ENCODE measurements at regions not wholly inside any gene's neighbourhood (a gene's known extent, or its start where the extent isn't known, plus 50 kb on each side); places are given as distances from the start of the nearest gene placed in this dataset.
A peak's percentile ranks its signal among the peaks of the same experiment; 100 is the strongest.

- TF ChIP-seq POLR2AphosphoS5 (IDR thresholded peaks at IDR 0.05; ENCODE audit: low read depth): no peak
- no peak for TF ChIP-seq SPI1 (IDR thresholded peaks at IDR 0.05; ENCODE audit: borderline replicate concordance, low read depth)
- TF ChIP-seq REST (IDR thresholded peaks at IDR 0.05; ENCODE audit: insufficient replicate concordance, low read depth): no peak
- TF ChIP-seq GABPA (IDR thresholded peaks at IDR 0.05; ENCODE audit: low read depth): no peak
- no peak for TF ChIP-seq CTCF (IDR thresholded peaks at IDR 0.05; ENCODE audit: insufficient read depth, low read length)
- Histone ChIP-seq H3K4me3 (replicated peaks; ENCODE audit: insufficient read depth, low read length) (no peak overlapping the region), H3K27me3 (ENCODE audit: insufficient read depth, poor library complexity, severe bottlenecking) (no peaks in the 10 kb centered on the region), H3K27ac (replicated peaks) (no peak overlapping the region)
- DNase-seq (ENCODE audit: low read depth in 1 of 2, low spot score in 1 of 2): no peak
These were observed 129.8 kb downstream of the KCTD12 start for GRCh38 chr13:76756451-76756850.

- Histone ChIP-seq H3K27ac (replicated peaks) (no peak overlapping the region), H3K4me3 (replicated peaks; ENCODE audit: insufficient read depth, low read length) (no peak overlapping the region), H3K27me3 (ENCODE audit: insufficient read depth, poor library complexity, severe bottlenecking) (no peaks in the 10 kb centered on the region)
- no peak for TF ChIP-seq POLR2AphosphoS5 (IDR thresholded peaks at IDR 0.05; ENCODE audit: low read depth)
- TF ChIP-seq CTCF (IDR thresholded peaks at IDR 0.05; ENCODE audit: insufficient read depth, low read length): no peak
- no peak for TF ChIP-seq SPI1 (IDR thresholded peaks at IDR 0.05; ENCODE audit: borderline replicate concordance, low read depth)
- no peak for TF ChIP-seq GABPA (IDR thresholded peaks at IDR 0.05; ENCODE audit: low read depth)
- TF ChIP-seq REST (IDR thresholded peaks at IDR 0.05; ENCODE audit: insufficient replicate concordance, low read depth): no peak
- no peak for DNase-seq (ENCODE audit: low read depth in 1 of 2, low spot score in 1 of 2)
These were observed 131.8 kb downstream of the KCTD12 start for GRCh38 chr13:76754414-76754813.

- Histone ChIP-seq H3K27me3 (ENCODE audit: insufficient read depth, poor library complexity, severe bottlenecking) (no peaks in the 10 kb centered on the region), H3K4me3 (replicated peaks; ENCODE audit: insufficient read depth, low read length) (no peak overlapping the region), H3K27ac (replicated peaks) (peak overlapping the region; percentile 45)
- TF ChIP-seq SPI1 (IDR thresholded peaks at IDR 0.05; ENCODE audit: borderline replicate concordance, low read depth) (no peak), GABPA (IDR thresholded peaks at IDR 0.05; ENCODE audit: low read depth) (no peak)
- no peak for DNase-seq (ENCODE audit: low read depth in 1 of 2, low spot score in 1 of 2)
These were observed 134.9 kb downstream of the KCTD12 start for GRCh38 chr13:76751278-76751677.

- H3K27ac ChIP-seq (replicated peaks): peak overlapping the region; percentile 45
- peak; percentile 49 to 68 for DNase-seq (ENCODE audit: low read depth in 1 of 2, low spot score in 1 of 2)
- TF ChIP-seq REST (IDR thresholded peaks at IDR 0.05; ENCODE audit: insufficient replicate concordance, low read depth): no peak
- no peak for TF ChIP-seq SPI1 (IDR thresholded peaks at IDR 0.05; ENCODE audit: borderline replicate concordance, low read depth)
- no peak for TF ChIP-seq GABPA (IDR thresholded peaks at IDR 0.05; ENCODE audit: low read depth)
- no peak overlapping the region for H3K4me3 ChIP-seq (replicated peaks; ENCODE audit: insufficient read depth, low read length)
- no peaks in the 10 kb centered on the region for H3K27me3 ChIP-seq (ENCODE audit: insufficient read depth, poor library complexity, severe bottlenecking)
These were observed 136.1 kb downstream of the KCTD12 start for GRCh38 chr13:76750126-76750525.
